Left hindlimb (tissue), 1 donor: ENCODE measurements at regions not wholly inside any gene's neighbourhood (a gene's known extent, or its start where the extent isn't known, plus 50 kb on each side); places are given as distances from the start of the nearest gene placed in this dataset.
A peak's percentile ranks its signal among the peaks of the same experiment; 100 is the strongest.

ENCODE experiments used
- DNase-seq: peaks from one replicate; pipeline ENCODE4 v3.0.0-alpha.2; 2018

DNA sequence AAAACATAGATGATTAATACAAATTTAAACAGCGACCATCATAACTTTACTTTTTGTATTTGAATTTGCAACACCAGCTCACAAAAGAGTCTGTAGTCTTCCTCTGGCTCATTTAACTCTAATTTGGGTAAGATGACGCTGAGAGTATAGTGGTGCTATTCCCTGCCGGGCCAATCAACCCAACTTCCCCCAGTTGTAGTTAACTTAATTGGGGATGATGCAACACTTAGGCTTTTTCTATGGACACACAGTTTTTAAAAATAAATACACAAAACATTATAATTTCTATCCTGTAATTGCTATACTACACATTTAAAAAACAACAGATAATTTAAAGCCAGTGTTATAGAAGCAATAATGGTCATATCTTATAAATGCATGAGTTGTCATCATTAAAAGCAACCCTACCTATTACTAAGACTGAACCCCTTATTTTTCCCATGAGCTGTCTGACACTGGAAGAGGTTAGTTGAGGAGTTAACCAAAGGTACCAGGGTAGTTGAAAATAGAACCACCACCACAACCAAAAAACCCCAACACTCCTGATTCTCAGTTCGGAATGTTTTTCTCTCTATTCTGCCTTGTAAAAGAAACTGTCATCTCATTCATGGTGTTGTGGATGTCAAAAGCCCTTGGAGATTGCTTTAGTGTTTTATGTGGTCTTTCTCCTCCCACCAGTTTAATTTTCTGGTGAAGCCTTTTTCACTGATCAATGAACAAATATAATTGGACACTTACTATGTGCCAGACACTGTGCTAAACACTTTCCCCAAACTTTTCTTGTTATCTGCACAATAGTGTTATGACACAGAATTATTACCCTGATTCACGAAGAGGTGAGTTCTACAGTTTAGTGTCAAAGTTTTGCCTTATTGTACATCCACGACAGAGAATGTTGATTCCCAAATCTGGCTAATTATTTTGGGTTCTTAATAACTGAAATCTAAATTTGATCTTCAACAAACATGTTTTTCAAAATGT is 61.5 kb upstream of the RAPGEF2 start:
- DNase-seq = no peak

DNA sequence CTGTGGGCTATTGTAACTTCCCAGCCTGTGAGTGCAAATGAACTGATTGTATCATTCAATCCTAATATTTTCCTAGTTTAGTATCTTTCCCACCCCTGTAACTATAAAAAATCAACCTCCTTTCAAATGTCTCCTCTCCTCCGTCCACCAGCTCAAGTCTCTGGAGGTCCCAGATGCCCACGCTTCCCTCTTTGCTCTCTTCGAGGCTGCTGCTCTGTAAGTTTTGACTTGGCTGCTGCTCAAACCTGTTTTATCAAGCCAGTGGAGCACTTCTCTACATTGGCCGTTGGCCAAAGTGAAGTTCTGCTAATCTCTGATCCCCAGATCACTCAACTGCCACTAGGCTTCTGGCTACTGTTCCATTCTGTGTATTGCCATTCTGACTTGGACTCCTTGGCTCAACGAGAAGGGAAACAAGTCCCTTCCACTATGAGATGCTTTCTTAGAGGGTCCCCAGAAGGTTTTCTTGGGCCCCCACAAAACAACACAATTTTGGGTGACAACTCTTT is 60.7 kb upstream of the RAPGEF2 start:
- no peak for DNase-seq

DNA sequence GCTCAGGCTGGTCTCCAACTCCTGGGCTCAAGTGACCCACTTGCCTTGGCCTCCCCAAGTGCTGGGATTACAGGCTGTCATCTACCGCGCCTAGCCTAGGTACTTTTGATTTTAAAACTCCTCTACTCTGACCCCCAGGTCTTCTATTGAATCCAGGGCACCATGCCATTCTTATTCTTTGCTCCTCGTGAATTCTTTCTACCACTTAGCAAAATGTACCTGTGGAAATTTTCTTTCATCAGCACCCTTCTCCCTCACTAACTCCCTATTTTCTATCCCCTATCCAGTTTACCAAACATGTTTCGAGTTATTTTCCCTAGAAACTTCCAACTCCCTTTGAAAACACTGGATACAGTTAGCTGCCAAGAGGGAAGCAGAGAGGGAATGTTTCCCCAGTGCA is 60.0 kb upstream of the RAPGEF2 start:
- DNase-seq = no peak

DNA sequence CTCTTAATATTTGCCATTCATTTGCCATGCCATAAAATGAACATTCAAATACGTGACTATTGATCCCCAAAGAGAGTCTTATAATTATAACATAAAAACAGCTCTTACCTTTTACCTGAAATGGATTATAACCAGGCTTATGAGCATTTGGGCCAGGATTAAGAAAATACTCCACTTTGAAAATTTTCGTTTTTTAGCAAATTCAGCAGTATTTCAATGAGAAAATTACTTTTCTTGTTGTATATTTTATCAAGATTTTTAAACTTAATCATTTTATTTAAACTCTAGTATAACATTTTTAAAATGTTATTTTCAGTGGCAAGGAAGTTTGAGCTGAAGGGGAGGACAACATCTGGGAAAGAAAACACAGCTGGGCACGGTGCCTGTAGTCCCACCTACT is 59.0 kb upstream of the RAPGEF2 start:
- DNase-seq = no peak

DNA sequence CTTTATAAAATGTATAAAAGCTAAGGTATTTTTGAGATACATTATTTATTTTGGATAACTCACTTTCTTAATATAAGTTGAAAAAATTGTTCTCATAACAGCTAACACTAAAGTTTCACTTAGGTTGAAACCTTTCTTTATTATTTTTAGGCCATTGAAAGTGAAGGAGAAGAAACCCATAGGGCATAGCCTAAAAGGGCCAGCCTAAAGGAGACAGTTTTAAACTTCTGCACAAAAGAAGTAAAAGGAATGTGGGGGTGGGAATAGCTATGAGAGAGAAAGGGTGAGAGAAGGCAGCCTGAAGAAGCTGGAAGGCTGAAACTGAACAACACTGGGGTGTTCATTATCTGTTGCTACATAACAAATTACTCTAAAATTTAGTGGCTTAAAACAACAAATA is 57.6 kb upstream of the RAPGEF2 start:
- DNase-seq = no peak

DNA sequence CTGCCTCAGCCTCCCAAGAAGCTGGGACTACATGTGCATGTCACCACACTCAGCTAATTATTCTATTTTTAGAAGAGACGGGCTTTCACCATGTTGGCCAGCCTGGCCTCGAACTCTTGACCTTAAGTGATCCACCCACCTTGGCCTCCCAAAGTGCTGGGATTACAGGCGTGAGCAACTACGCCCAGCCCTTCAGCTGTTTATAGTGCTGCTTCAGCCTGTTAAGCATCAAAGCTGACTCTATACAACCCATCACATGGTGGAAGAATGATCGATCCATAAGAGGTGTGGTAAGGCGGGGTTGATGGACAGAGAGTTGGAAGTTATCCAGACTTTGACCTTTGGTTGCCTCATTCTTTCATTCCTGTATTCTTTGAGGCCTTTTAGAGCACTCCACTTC is 56.2 kb upstream of the RAPGEF2 start:
- no peak for DNase-seq

DNA sequence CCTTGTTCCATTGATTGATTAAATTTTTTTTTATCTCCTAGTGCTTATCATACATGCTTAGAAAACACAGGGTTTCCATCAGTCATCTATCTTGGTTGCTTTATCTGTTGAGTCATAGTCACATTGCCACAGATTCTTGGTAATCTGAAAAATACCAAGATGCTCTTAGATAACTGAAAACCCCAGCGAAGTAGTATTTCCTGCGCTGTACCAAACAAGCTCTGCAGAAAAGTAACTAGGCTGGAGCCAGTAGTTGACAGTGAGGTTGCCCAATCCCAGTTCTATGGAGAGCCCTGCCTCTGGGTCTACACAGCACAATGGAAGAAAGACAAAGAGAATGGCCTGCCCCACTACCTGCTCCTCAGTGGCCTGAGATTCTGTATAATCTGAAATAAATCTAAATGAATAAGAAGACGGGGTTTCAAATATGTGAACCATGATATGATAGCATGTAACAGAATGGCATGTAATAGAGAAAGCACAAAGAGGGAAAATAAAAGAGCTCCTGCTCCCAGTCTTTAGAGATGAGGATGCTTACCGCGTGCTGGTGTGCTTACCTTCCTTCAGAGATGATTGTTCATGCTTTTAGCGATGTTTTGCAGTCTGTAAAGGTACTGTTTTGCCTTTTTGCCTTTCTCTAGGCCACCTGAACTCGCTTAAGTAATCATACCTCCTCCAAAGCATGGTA is 55.3 kb upstream of the RAPGEF2 start:
- no peak for DNase-seq

DNA sequence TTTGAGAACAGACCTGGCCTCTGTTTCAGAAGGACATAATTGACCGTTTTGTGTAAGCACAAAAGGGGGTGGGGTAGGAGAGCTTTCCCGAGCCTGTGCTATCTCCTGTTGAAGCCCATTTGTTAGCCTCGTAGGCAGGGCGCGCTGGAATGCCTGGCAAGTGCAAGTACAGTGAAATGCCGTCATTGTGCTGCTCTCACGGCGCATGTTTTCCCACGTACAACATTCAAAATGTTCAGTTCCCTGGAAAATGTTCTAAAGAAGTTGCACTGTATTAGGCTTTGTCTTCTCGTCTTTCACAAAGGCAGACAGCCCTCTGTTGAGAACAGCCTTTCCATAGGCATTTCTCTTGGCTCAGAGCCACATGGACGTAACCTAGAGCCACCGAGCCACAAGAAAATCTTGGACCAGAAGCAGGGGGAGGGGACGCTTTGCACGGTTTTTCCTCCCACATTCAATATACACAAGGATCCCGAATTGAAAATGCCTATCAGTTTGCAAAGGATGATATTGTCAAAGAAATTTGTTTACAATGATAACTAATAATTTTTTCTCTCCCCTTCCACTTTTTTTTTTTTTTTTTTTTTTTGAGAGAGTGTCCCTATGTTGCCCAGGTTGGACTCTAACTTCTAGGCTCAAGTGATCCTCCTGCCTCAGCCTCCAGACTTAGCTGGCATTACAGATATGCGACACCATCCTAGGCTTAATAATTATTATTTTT is 54.6 kb upstream of the RAPGEF2 start:
- peak; percentile 68 for DNase-seq

DNA sequence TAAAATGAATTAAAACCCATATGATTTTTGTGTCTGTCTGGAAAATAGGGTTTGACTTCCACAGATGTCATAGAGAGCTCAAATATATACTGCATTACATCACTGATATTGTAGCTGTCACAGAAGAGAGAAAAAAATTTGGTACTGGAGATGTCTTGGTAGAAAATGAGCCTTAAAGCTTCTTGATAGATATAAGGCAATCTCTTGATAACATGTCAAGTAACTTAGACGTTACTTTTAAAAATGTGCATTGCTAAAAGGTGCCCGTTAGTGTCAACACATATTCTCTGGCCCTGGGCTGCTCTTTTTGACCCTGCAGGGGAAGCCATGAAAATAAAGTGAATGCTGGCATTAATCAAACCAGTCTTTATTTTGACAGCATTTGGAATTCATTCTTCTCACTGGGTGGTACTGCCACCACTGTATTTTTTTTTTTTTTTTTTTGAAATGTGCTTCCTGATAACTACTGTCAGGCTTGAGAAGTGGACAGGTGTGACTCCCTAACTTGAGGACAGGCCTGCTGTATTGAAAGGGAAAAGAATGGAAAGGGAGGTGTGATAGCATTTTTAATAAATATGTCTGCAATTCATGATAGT is 53.0 kb upstream of the RAPGEF2 start:
- DNase-seq = no peak

DNA sequence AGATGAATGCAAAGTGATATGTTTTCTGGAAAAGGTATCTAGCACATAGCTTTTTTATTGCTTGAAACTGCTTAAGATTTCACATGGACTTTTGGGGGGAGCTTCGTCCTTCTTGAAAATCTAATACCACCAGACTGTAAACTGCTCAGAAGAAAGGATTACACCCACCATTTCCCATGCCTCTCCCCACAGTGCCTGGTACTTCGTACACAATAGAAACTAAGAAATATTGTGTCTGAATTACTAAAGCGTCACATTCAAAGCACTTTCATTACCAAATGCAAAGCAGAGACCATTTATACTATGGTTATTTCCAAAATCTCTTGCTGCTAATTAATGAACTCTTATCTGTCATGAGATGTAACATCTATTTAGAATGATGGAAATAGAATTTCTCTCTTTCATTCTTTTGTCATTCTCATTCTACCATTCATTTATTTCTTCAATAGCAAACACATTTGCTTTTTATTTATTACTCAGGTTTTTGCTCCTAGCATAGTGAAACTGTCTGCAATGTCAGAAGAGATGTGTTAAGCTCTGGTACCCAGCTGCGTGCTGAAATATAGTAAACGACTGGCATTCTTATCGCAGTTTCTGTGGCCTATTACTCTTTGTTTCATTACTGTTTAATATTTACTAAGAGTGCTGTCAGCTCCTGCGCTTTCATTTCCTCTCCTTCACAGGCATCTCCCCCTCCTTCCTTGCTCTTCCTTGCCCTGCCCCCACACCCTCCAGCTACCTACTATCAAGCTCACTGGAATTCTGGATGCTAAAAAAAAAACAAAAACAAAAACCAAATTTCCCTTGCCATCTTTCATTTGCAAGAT is 51.4 kb upstream of the RAPGEF2 start:
- no peak for DNase-seq

DNA sequence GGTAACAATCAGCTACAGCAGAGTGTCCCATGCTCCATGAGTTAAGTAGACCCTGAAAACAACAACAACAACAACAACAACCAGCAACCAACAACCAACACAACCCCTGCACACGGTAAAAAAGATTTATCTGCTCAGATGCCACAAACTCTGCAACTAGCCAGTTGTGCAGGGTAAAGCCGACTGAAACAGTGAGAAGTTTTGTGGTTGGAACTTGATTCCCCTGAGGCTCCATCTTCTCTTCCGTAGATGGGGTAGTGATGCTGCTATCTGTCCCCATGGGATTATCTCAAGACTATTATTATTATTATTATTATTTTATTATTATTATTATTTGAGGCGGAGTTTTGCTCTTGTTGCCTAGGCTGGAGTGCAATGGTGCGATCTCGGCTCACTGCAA is 50.6 kb upstream of the RAPGEF2 start:
- no peak for DNase-seq
